Stimulated activated CD8-positive, alpha-beta memory T cell treated with anti-CD3 and anti-CD28 coated beads, Interleukin-7, amount 100 ng/mL, for 1 hour (primary cell): ENCODE measurements at regions not wholly inside any gene's neighbourhood (a gene's known extent, or its start where the extent isn't known, plus 50 kb on each side); places are given as distances from the start of the nearest gene placed in this dataset.
"Not testable (repeated sequence)": the region's sequence is repeated elsewhere in the genome, so short reads cannot be mapped to it uniquely, and the experiment has no call there.

Experiments
- DNase-seq, 2 donors: peaks; one replicate each; pipeline ENCODE4 v3.0.0-alpha.2; 2020; ENCODE audit warnings: low read depth in 2 of 2

- DNase-seq: no peak
These were observed 72.9 kb upstream of the SEPTIN5 start for GRCh38 chr22:19641254-19641982.

DNA sequence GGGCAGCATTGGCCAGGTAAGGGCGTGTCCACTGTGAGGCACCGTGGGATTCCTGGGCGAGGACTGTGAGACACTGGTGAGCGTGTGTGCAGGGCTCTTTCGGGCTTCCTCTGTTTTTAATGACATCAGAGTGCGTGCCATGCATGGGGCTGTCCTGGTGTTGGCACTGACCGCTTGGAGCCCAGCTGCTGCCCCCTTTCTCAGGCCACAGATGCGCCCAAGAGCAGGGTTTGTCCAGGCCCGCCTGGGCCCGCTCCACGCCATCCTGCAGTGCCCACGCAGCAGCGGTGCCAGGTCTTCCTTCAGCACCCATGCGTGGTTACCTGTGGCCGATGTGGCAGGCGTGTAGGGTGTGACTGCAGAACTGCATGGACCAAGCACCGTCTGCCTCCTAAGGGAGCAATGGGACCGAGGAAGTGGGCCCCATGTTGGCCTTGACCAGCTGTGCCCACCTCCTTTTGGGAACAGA is 72.3 kb upstream of the SEPTIN5 start:
- no peak for DNase-seq

- DNase-seq: no peak
These were observed 70.6 kb upstream of the SEPTIN5 start for GRCh38 chr22:19643448-19644313.

DNA sequence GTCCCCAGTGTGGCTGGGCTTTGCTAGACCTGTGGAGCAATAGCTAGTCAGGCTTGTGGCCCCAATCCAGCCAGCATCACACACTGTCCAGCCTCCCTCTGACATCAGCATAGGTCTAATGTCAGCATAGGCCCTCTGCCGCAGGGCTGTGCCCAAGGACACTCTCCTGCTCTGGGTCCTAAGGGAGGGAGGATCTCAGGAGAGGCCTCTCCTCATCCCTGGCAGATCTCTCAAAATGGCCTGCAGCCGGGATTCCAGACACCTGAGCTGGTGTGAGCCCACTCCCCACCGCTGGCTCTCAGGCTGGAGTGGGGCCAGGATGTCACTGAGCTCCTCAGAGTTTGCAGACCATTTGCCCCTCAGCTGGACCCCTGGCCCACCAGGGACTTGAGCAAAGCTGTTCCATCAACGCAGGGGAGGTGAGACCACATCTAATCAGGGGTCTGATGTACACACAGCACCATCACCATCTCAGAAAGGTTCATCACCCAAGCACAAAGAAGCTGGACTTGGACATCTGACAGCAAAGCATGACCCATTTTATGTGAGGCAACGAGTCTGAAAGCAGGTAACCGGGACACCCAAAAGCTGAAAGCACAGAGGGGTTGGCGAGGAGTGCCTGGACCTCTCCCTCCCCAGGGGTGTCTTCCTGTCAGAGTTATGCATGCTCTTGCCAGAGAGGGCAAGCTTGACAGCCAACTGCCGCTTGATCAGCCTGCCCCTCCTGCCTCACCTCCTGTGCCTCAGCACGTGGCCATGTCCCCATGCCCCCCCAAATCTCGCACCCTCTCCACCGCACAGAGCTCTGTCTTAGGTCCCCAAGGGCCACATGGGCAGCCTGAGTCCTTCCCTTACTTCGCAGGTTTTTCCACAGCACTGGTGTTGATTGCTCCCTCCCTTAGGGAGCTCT is 69.7 kb upstream of the SEPTIN5 start:
- DNase-seq: no peak

- DNase-seq: no peak
These were observed 68.9 kb upstream of the SEPTIN5 start for GRCh38 chr22:19645391-19645790.

- DNase-seq: no peak
These were observed 68.4 kb upstream of the SEPTIN5 start for GRCh38 chr22:19645905-19646304.

- no peak for DNase-seq
These were observed 67.9 kb upstream of the SEPTIN5 start for GRCh38 chr22:19646383-19646782.

GRCh38 chr22:19648419-19648929 is 65.8 kb upstream of the SEPTIN5 start:
- DNase-seq: no peak

DNA sequence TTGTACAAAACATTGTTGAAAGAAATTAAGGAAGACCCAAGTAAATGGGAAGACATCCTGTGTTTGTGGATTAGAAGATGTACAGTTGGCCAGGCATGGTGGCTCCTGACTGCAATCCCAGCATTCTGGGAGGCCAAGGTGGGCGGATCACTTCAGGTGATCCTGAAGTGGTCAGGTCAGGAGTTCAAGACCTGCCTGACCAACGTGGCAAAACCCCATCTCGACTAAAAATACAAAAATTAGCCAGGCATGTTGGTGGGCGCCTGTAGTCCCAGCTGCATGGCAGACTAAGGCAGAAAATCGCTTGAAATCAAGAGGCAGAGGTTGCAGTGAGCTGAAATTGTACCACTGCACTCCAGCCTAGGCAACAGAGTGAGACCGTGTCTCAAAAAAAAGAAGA is 62.0 kb upstream of the SEPTIN5 start:
- DNase-seq: no peak

DNA sequence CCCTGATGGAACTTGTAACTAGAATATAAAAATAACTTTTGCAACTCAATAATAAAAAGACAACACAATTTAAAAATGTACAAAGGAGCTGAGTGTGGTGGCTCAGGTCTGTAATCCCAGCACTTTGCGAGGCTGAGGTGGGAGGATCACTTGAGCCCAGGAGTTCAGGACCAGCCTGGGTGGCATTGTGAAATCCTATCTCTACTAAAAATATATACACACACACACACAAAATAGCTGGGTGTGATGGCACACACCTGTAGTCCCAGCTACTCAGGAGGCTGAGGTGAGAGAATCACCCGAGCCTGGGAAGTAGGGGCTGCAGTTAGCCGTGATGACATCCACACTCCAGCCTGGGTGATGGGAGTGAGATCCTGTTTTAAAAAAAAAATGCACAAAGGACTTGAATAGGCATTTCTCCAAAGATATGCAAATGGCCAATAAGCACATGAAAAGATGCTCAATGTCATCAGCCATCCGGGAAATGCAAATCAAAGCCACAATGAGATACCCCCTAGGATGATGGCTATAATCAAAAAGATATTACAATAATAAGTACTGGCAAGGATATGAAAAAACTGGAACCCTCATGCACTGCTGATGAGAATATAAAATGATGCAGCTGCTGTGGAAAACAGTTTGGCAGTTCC is 59.8 kb upstream of the SEPTIN5 start:
- DNase-seq: no peak

DNA sequence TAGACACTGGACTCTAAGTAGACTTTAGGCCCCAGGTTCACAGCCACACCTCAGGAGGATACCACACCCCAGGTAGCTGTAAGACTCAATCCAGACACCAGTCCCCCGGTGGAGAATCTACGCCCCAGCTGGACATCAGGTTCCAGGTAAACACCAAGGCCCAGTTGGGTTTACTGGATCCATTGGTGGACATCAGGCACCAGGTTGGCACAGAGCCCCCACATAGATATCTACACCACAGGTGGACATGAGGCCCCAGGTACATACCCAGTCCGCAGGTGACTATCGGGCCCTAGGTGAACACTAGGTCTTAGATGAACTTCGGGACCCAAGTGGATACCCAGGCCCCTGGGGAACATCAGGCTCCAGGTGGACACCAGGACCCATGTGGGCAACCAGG is 58.9 kb upstream of the SEPTIN5 start:
- DNase-seq: no peak

DNA sequence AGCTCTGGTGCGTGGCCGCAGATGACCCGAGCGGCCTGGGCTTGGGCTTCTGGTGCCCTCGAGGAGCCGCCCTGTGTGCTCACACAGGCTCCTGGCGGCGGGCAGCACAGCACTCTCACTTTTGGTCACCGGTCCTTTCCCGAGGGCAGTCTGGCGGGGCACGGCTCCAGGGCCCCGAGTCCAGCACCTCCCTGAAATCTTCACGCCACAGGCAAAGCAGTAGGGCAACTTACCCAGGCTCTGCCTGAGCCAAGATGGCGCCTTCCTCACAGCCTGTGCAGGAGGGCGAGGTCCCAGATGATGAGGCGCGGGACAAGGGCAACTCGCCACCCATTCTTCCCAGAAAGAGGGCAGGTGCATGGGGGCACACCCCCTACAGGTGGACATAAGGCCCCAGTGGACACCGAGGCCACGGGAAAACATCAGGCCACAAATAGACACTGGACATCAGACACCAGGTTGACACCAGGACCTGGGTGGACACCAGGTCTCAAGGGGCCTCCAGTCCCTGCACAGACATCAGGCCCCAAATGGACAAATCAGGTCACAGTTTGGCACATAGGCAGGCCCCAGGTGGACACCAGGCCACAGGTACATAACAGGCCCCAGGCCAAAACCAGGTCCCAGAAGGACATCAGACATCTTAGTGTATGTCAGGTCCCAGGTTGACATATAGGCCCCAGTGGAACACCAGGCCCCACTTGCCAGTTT is 57.6 kb upstream of the SEPTIN5 start:
- no peak for DNase-seq

DNA sequence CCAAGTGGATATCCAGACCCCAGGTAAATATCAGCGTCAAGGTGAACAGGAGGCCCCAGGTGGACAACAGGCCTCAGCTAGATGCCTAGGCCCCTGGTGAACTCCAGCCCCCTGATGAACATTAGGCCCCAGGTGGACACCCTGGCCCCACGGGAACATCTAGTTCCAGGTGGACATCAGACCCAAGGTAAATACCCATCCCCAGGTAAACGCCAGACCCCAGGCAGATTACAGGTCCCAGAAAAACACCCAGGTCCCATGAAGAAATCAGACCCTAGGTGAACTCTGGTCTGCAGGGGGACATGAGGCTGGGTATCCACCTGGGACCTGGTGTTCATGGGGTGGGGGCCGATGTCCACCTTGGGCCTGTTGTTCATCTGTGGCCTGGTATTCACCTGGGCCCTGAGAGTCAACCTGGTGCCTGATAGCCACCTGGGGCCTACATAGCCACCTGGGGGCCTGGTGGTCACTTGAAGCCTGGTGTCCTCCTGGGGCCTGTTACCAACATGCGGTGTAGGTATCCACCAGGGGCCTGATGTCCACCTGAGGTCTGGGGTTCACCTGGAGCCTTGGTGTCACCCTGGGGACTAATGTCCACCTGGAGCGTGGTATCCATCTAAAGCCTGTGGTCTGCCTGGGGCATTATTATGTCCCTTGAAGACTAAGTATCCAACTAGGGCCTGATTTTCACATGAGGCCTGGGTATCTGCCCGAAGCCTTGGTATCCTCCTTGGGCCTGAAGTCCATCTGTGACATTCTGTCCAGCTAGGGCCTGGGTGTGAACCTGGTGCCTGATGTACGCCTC is 56.8 kb upstream of the SEPTIN5 start:
- DNase-seq: no peak

- DNase-seq: no peak
These were observed 56.0 kb upstream of the SEPTIN5 start for GRCh38 chr22:19658057-19658966.

GRCh38 chr22:19658967-19659804 is 55.1 kb upstream of the SEPTIN5 start:
- no peak for DNase-seq

DNA sequence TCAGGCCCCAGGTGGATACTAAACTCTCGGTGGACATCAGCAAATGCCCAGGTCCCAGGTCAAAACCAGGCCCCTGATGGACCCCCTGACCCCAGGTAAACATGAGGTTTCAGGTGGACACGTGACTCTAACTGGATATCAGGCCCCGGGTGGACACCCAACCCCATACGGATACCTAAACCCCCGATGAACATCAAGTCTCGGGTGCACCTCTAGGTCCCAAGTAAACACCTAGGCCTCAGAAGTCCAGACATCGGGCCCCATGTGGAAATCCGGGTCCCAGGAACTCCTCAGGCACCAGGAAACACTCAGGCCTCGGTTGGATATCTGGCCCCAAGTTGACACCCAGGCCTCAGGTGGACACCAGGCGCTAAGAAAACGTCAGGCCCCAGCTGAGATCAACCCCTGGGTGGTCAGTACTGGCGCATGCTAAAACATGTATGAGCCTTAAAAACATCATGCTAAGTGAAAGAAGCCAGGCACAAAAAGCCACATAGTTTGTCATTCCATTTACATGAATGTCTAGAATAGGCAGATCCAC is 54.4 kb upstream of the SEPTIN5 start:
- no peak for DNase-seq

- not testable (repeated sequence) for DNase-seq
These were observed 53.7 kb upstream of the SEPTIN5 start for GRCh38 chr22:19660583-19660982.
